Keratinocyte (primary cell): ENCODE measurements at regions not wholly inside any gene's neighbourhood (a gene's known extent, or its start where the extent isn't known, plus 50 kb on each side); places are given as distances from the start of the nearest gene placed in this dataset.

Source experiments
- CTCF ChIP-seq, 3 experiments: IDR thresholded peaks in 1 of 3; conservative IDR thresholded peaks in 1 of 3; optimal IDR thresholded peaks in 1 of 3; 2 replicates in 2 of 3; 3 replicates in 1 of 3; pipeline versions ENCODE3 to v1.5.1; 2011; ENCODE audit warnings: low read length in 3 of 3, mild to moderate bottlenecking in 3 of 3, moderate library complexity in 2 of 3, control low read depth in 1 of 3, inconsistent platforms in 1 of 3; ENCODE audit not compliant: insufficient read depth in 2 of 3; ENCODE audit errors: extremely low read depth in 1 of 3
- EZH2 ChIP-seq: IDR thresholded peaks from one replicate; pipeline ENCODE4 v1.6.1; 2012; ENCODE audit warnings: inconsistent platforms, mild to moderate bottlenecking, low read length, moderate library complexity

DNA sequence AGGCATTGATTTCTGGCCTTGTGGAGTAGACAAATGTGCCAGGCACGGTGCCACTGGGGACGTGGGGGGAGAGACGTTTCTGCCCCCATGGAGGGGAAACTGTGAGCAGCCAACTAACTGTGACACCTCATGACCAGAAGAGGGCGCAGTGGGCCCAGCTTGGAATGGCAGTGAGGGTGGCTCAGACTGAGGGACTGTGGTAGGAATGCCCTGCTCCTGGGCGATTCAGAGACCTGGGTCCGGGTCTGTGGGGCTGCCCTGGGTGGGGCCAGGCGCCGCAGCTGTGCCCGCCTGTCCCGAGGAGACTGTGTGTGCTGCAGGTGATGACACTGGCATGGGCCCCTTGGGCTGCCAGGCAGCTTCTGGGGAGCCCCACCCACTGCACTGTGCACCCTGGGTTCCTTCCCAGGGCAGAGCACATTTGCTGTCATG lies 60.6 kb downstream of the SLC25A47 start:
- TF ChIP-seq CTCF (optimal IDR thresholded peaks at IDR 0.05 in 1 of 3, IDR thresholded peaks at IDR 0.05 in 1 of 3, conservative IDR thresholded peaks at IDR 0.05 in 1 of 3; ENCODE audit: extremely low read depth in 1 of 3, insufficient read depth in 2 of 3, low read length in 3 of 3) = peak; percentile 85 to 96 (median 93)
- TF ChIP-seq EZH2 = no peak
